Choroid plexus epithelial cell (primary cell): ENCODE measurements at regions not wholly inside any gene's neighbourhood (a gene's known extent, or its start where the extent isn't known, plus 50 kb on each side); places are given as distances from the start of the nearest gene placed in this dataset.
A peak's percentile ranks its signal among the peaks of the same experiment; 100 is the strongest.

Source experiments
- DNase-seq: peaks from one replicate; pipeline ENCODE4 v3.0.0-alpha.2; 2010; ENCODE audit warnings: low read depth
- H3K4me3 ChIP-seq: 2 replicates; pipeline ENCODE4 v1.5.1; 2011; ENCODE audit warnings: low read depth, mild to moderate bottlenecking, control low read depth, low read length, moderate library complexity
- TF ChIP-seq, protein P1 (sequence below): conservative IDR thresholded peaks from 2 replicates; pipeline ENCODE4 v1.5.1; 2011; ENCODE audit warnings: low read depth, mild to moderate bottlenecking, control low read depth, inconsistent platforms, low read length, moderate library complexity

- no peak for DNase-seq
- no peak overlapping the region for H3K4me3 ChIP-seq
- TF ChIP-seq, protein P1, sequence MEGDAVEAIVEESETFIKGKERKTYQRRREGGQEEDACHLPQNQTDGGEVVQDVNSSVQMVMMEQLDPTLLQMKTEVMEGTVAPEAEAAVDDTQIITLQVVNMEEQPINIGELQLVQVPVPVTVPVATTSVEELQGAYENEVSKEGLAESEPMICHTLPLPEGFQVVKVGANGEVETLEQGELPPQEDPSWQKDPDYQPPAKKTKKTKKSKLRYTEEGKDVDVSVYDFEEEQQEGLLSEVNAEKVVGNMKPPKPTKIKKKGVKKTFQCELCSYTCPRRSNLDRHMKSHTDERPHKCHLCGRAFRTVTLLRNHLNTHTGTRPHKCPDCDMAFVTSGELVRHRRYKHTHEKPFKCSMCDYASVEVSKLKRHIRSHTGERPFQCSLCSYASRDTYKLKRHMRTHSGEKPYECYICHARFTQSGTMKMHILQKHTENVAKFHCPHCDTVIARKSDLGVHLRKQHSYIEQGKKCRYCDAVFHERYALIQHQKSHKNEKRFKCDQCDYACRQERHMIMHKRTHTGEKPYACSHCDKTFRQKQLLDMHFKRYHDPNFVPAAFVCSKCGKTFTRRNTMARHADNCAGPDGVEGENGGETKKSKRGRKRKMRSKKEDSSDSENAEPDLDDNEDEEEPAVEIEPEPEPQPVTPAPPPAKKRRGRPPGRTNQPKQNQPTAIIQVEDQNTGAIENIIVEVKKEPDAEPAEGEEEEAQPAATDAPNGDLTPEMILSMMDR, result no peak
Measured at GRCh38 chr14:101635749-101636560, 74.7 kb downstream of the DIO3 start.

DNA sequence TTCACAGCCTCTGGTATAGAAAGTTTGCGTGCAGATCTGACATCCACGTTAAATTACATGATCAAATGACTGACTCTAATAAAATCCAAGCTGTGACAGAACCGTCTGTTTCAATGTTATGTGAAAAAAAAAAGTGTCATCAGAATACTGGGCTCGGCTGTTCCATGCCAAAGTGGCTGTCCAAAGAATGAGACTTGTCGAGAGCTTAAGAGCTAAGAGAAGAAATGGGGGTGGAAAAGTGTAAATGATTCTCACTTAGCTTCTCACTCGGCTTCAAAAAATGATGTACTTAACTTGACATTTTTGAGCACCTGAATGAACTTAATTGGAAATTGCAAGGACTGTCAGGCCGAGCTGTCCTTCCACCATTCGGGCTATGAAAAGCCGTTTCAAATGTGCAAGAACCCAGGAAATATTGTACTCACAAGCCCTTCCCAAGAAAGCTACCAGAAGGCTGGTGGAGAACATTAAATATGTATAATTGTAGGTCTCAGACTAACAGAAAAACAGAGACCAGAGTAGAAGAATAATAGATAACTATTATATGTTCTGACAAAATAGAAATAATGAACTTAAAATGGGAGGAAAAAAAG is 78.0 kb downstream of the DIO3 start:
- TF ChIP-seq, protein P1, result no peak
- H3K4me3 ChIP-seq, result no peak overlapping the region
- DNase-seq, result no peak

GRCh38 chr14:101643651-101644050 is 82.4 kb downstream of the DIO3 start:
- TF ChIP-seq, protein P1, result no peak
- no peak overlapping the region for H3K4me3 ChIP-seq
- no peak for DNase-seq

DNA sequence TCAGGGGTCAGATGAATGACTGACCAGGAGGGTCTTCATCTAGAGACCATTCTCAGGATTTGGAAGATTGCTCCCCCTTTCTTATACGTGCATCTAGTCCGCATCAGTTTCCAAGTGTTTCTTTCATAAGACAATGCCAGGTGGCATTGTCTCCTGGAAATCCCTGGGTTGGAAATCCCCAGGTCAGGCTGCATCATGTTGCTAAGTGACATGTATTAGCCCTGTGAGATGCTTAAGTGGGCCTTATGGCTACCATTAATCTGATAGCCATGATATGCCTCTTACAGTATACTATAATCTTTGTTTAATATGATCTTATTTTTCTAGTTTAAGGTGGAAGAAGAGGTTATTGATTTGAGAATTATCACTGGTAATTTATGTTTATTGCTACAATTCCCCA is 92.8 kb downstream of the DIO3 start:
- TF ChIP-seq, protein P1, result no peak
- no peak overlapping the region for H3K4me3 ChIP-seq
- DNase-seq, result no peak

DNA sequence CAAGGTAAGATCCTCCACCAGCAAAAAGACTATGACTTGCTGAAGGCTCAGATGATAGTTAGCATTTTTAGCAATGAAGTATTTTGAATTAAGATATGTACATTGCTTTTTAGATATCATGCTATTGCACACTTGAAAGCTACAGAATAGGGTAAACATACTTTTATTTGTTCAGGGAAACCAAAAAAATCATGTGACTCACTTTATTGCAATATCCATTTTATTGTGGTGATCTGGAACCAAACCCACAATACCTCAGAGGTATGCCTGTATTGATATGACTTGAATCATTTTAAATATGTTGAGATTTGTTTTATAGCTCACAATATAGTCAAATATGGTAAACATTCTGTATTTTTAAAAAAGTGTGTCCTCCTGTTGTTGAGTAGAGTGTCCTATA is 96.1 kb downstream of the DIO3 start:
- DNase-seq, result no peak
- no peak overlapping the region for H3K4me3 ChIP-seq
- TF ChIP-seq, protein P1, result no peak

- H3K4me3 ChIP-seq, result no peak overlapping the region
- peak; percentile 72 for DNase-seq
- TF ChIP-seq, protein P1, result peak; percentile 75
Measured at GRCh38 chr14:101665478-101666078, 95.9 kb upstream of the PPP2R5C start.
